Right atrium auricular region (tissue), 2 donors: ENCODE measurements at regions not wholly inside any gene's neighbourhood (a gene's known extent, or its start where the extent isn't known, plus 50 kb on each side); places are given as distances from the start of the nearest gene placed in this dataset.

Experiments
- DNase-seq: peaks from one replicate; pipeline ENCODE4 v3.0.0-alpha.2; 2019; ENCODE audit warnings: low spot score
- H3K27ac ChIP-seq, 2 donors: fragments of 200-600 bp; sonication (generic); 1 replicate in 1 of 2; 2 replicates in 1 of 2; pipeline ENCODE4 v1.5.1; 2016 to 2019
- H3K27me3 ChIP-seq, 2 donors: fragments of 200-600 bp; sonication (generic); one replicate each; pipeline versions ENCODE4 v1.5.1 to v1.6.0; 2017 to 2019
- H3K36me3 ChIP-seq: fragments of 200-600 bp; sonication (generic); one replicate; pipeline ENCODE4 v1.5.1; 2016
- H3K4me1 ChIP-seq, 2 donors: fragments of 200-600 bp; sonication (generic); one replicate each; pipeline versions ENCODE4 v1.5.1 to v1.6.0; 2017 to 2019
- H3K4me3 ChIP-seq, 2 donors: fragments of 200-600 bp; sonication (generic); 1 replicate in 1 of 2; 2 replicates in 1 of 2; pipeline ENCODE4 v1.5.1; 2017 to 2019; ENCODE audit warnings: mild to moderate bottlenecking in 1 of 2, moderate library complexity in 1 of 2
- H3K9me3 ChIP-seq, 2 donors: fragments of 200-600 bp; sonication (generic); one replicate each; pipeline ENCODE4 v1.5.1; 2019
- TF ChIP-seq, protein P1 (sequence below), 2 donors: fragments of 200-600 bp; sonication (generic); IDR thresholded peaks; one replicate each; pipeline ENCODE4 v1.5.1; 2019; ENCODE audit warnings: antibody characterized with exemption in 2 of 2

GRCh38 chr16:85514295-85514597, 98.9 kb upstream of the GSE1 start:
- no peak overlapping the region for H3K4me3 ChIP-seq
- TF ChIP-seq, protein P1, sequence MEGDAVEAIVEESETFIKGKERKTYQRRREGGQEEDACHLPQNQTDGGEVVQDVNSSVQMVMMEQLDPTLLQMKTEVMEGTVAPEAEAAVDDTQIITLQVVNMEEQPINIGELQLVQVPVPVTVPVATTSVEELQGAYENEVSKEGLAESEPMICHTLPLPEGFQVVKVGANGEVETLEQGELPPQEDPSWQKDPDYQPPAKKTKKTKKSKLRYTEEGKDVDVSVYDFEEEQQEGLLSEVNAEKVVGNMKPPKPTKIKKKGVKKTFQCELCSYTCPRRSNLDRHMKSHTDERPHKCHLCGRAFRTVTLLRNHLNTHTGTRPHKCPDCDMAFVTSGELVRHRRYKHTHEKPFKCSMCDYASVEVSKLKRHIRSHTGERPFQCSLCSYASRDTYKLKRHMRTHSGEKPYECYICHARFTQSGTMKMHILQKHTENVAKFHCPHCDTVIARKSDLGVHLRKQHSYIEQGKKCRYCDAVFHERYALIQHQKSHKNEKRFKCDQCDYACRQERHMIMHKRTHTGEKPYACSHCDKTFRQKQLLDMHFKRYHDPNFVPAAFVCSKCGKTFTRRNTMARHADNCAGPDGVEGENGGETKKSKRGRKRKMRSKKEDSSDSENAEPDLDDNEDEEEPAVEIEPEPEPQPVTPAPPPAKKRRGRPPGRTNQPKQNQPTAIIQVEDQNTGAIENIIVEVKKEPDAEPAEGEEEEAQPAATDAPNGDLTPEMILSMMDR (IDR thresholded peaks at IDR 0.05): peak in 1 of 2 donors; percentile 57
- peaks cover 0 to 43% of the 10 kb centered on the region in 2 donors for H3K4me1 ChIP-seq
- H3K36me3 ChIP-seq: no peaks in the 10 kb centered on the region
- H3K27me3 ChIP-seq: no peaks in the 10 kb centered on the region
- peak overlapping the region; percentile 60 to 61 for H3K27ac ChIP-seq
- no peaks in the 10 kb centered on the region for H3K9me3 ChIP-seq
- DNase-seq: no peak

DNA sequence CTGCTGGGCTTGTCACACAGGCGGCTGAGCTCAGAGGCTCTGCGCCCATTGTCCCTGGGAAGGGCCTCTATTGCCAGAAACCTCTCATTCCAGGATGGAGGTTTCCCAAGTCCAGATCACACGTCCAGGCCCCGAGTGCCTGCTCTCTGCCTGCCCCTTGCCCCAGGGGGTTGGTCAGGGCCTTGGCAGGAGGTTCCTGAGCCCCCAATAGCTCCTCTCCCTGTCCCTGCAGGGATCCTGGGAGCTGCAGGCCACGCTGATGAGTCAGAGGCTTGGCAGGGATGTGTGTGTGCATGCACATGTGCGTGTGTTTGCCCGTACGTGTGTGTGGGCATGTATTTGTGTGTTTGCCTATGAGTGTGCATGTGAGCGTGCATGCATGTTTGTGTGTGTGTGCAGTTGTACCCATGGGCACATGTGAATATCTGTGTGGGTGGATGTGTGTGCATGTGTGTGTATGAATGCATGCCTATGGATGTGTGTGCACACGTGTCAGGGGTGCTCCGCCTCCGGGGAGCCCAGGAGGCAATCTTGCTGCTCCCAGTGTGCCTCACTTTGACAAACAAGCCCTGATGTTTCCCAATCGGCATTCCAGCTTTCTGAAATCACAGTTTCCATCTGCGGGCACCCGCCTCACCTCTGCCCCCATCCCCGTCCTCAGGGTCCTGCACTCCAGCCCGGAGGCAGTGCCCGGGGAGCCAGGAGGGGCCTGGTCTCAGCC, 98.4 kb upstream of the GSE1 start:
- peak; percentile 83 for DNase-seq
- TF ChIP-seq, protein P1 (IDR thresholded peaks at IDR 0.05): no peak
- no peak overlapping the region for H3K4me3 ChIP-seq
- no peaks in the 10 kb centered on the region for H3K9me3 ChIP-seq
- no peaks in the 10 kb centered on the region for H3K27me3 ChIP-seq
- peak overlapping the region; percentile 60 to 61 for H3K27ac ChIP-seq
- H3K36me3 ChIP-seq: no peaks in the 10 kb centered on the region
- H3K4me1 ChIP-seq: peaks cover 0 to 43% of the 10 kb centered on the region in 2 donors

DNA sequence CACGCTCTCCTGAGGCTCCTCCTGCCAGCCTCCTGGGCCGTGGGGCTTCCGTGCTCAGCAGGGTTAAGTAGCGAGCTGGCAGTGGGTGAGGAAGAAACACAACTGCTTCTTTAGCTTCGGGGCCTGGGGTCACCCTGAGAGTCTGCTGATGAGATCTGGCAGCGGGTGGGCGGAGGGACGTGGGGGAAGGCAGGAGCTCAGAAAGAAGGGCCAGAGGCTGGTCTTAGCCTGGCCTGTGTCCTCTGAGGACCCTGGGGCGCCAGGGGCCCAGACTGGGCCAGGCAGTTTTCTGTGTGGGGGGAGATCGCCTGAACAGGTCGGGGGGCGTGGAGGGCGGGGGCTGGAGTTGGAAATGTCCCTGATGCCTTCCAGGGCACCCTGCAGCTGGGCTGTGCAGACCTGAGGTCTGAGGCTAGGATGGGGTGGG, 97.8 kb upstream of the GSE1 start:
- DNase-seq: no peak
- TF ChIP-seq, protein P1 (IDR thresholded peaks at IDR 0.05): no peak
- Histone ChIP-seq H3K4me1 (peaks cover 0 to 43% of the 10 kb centered on the region in 2 donors), H3K36me3 (no peaks in the 10 kb centered on the region), H3K27me3 (no peaks in the 10 kb centered on the region), H3K27ac (peak overlapping the region; percentile 60 to 61), H3K4me3 (no peak overlapping the region), H3K9me3 (no peaks in the 10 kb centered on the region)

GRCh38 chr16:85515830-85516397, 97.2 kb upstream of the GSE1 start:
- DNase-seq: no peak
- no peak overlapping the region for H3K4me3 ChIP-seq
- TF ChIP-seq, protein P1 (IDR thresholded peaks at IDR 0.05): no peak
- H3K9me3 ChIP-seq: no peaks in the 10 kb centered on the region
- no peaks in the 10 kb centered on the region for H3K36me3 ChIP-seq
- peaks cover 0 to 43% of the 10 kb centered on the region in 2 donors for H3K4me1 ChIP-seq
- H3K27ac ChIP-seq: peak overlapping the region in 1 of 2 donors; percentile 60
- no peaks in the 10 kb centered on the region for H3K27me3 ChIP-seq

DNA sequence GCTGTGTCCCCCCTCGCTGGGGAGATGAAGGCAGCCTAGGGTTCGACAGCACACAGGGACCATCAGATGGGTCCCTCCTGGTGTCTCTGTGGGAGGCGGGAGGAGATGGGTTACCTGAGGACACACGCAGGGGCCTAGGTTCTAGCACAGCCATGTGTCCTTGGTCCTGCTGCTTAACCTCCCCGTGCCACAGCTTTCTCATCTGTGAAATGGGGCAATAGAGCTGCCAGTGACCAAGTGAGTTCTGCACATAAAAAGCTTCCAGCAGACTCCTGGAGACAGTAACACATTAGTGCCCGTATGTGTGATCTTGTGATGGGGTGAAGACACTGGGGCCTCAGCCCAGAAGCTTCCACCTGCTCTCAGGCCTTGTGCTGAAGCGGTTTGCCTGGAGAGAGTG, 96.0 kb upstream of the GSE1 start:
- no peak overlapping the region for H3K4me3 ChIP-seq
- no peaks in the 10 kb centered on the region for H3K36me3 ChIP-seq
- DNase-seq: no peak
- no peaks in the 10 kb centered on the region for H3K27me3 ChIP-seq
- no peak overlapping the region for H3K27ac ChIP-seq
- peaks cover 0 to 53% of the 10 kb centered on the region in 2 donors for H3K4me1 ChIP-seq
- no peaks in the 10 kb centered on the region for H3K9me3 ChIP-seq
- TF ChIP-seq, protein P1 (IDR thresholded peaks at IDR 0.05): no peak
